Esophagus muscularis mucosa (tissue), 4 donors: ENCODE measurements at regions not wholly inside any gene's neighbourhood (a gene's known extent, or its start where the extent isn't known, plus 50 kb on each side); places are given as distances from the start of the nearest gene placed in this dataset.

Experiments
- DNase-seq: peaks from one replicate; pipeline ENCODE4 v3.0.0-alpha.2; 2017; ENCODE audit errors: extremely low spot score
- H3K27ac ChIP-seq, 4 donors: fragments of 200-600 bp; sonication (generic); replicated peaks in 1 of 4; 1 replicate in 3 of 4; 2 replicates in 1 of 4; pipeline ENCODE4 v1.5.1; 2016 to 2019; ENCODE audit warnings: mild to moderate bottlenecking in 1 of 4
- H3K27me3 ChIP-seq, 4 donors: fragments of 200-600 bp; sonication (generic); one replicate each; pipeline versions ENCODE4 v1.5.1 to v1.6.0; 2016 to 2019
- H3K36me3 ChIP-seq, 4 donors: fragments of 200-600 bp; sonication (generic); one replicate each; pipeline ENCODE4 v1.5.1; 2016 to 2019
- H3K4me1 ChIP-seq, 4 donors: fragments of 200-600 bp; sonication (generic); one replicate each; pipeline ENCODE4 v1.5.1; 2016 to 2019
- H3K4me3 ChIP-seq, 4 donors: fragments of 200-600 bp; sonication (generic); 1 replicate in 2 of 4; 2 replicates in 2 of 4; pipeline ENCODE4 v1.5.1; 2016 to 2019; ENCODE audit warnings: mild to moderate bottlenecking in 4 of 4, moderate library complexity in 1 of 4
- H3K9me3 ChIP-seq, 4 donors: fragments of 200-600 bp; sonication (generic); 1 replicate in 3 of 4; 2 replicates in 1 of 4; pipeline ENCODE4 v1.5.1; 2016 to 2019
- EP300 ChIP-seq: sonication (generic); formaldehyde crosslinking; IDR thresholded peaks from one replicate; pipeline ENCODE4 v1.6.1; 2017; ENCODE audit warnings: antibody characterized with exemption
- POLR2A ChIP-seq: fragments of 450-650 bp; IDR thresholded peaks from one replicate; pipeline ENCODE4 v1.6.1; 2017; ENCODE audit warnings: antibody characterized with exemption, moderate library complexity, mild to moderate bottlenecking, low read depth
- POLR2AphosphoS5 ChIP-seq, 2 donors: sonication (generic); formaldehyde crosslinking; IDR thresholded peaks; one replicate each; pipeline ENCODE4 v1.6.1; 2017; ENCODE audit warnings: antibody characterized with exemption in 2 of 2
- WGBS: methylation state at CpG from one replicate; pipeline ENCODE4 v1.1.5; 2018; 5-methylcytosine and 5-hydroxymethylcytosine counted together
- intact Hi-C: fragments of 100-400 bp; cut with DNase I; formaldehyde crosslinking; loops from one replicate; pipeline ENCODE4 v1.15.1; 2023
- TF ChIP-seq, protein P1 (sequence below), 3 experiments: fragments of 200-600 bp in 2 of 3; fragments of 450-650 bp in 1 of 3; sonication (generic) in 2 of 3; IDR thresholded peaks; one replicate each; pipeline ENCODE4 v1.5.1; 2017 to 2019; ENCODE audit warnings: antibody characterized with exemption in 3 of 3, mild to moderate bottlenecking in 2 of 3, moderate library complexity in 1 of 3

DNA sequence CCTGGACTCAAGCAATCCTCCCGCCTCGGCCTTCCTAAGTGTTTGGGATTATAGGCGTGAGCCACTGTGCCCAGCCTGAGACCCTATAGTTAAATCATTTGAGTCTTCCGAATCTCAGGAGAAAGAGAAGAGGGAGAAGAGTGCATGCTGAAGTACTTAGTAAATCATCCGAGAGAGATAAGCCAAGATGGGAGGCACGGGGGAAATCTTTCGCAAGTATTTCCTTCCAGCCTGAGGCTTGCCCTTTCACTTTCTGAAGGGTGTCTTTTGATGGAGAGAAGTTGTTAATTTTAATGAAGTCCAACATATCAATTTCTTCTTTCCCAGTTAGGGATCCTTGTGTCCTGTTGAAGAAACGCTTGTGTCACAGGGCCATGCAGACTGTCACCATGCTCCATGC is 97.1 kb upstream of the SLC6A6 start:
- intact Hi-C loops, result no loop called here
- TF ChIP-seq, protein P1, sequence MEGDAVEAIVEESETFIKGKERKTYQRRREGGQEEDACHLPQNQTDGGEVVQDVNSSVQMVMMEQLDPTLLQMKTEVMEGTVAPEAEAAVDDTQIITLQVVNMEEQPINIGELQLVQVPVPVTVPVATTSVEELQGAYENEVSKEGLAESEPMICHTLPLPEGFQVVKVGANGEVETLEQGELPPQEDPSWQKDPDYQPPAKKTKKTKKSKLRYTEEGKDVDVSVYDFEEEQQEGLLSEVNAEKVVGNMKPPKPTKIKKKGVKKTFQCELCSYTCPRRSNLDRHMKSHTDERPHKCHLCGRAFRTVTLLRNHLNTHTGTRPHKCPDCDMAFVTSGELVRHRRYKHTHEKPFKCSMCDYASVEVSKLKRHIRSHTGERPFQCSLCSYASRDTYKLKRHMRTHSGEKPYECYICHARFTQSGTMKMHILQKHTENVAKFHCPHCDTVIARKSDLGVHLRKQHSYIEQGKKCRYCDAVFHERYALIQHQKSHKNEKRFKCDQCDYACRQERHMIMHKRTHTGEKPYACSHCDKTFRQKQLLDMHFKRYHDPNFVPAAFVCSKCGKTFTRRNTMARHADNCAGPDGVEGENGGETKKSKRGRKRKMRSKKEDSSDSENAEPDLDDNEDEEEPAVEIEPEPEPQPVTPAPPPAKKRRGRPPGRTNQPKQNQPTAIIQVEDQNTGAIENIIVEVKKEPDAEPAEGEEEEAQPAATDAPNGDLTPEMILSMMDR (IDR thresholded peaks at IDR 0.05), result no peak
- no peak for TF ChIP-seq EP300
- TF ChIP-seq POLR2A, result no peak
- no peak for TF ChIP-seq POLR2AphosphoS5 (IDR thresholded peaks at IDR 0.05)
- Histone ChIP-seq H3K27ac (no peak overlapping the region), H3K4me1 (peaks cover 7 to 18% (median 13%) of the 10 kb centered on the region in 4 donors), H3K4me3 (no peak overlapping the region), H3K9me3 (no peaks in the 10 kb centered on the region), H3K36me3 (no peaks in the 10 kb centered on the region), H3K27me3 (peaks cover 0 to 11% (median 0%) of the 10 kb centered on the region in 4 donors)
- no peak for DNase-seq
- WGBS, result 82% methylated on average over 8 of the region's 8 CpGs

GRCh38 chr3:14306142-14306541 is 96.3 kb upstream of the SLC6A6 start:
- no peaks in the 10 kb centered on the region for H3K9me3 ChIP-seq
- intact Hi-C loops, result no loop called here
- TF ChIP-seq POLR2AphosphoS5 (IDR thresholded peaks at IDR 0.05), result no peak
- TF ChIP-seq, protein P1 (IDR thresholded peaks at IDR 0.05), result no peak
- no peak for TF ChIP-seq POLR2A
- TF ChIP-seq EP300, result no peak
- no peak overlapping the region for H3K27ac ChIP-seq
- H3K4me3 ChIP-seq, result no peak overlapping the region
- H3K27me3 ChIP-seq, result peaks cover 0 to 11% (median 0%) of the 10 kb centered on the region in 4 donors
- 91% methylated on average over 10 of the region's 10 CpGs for WGBS
- DNase-seq, result no peak
- no peaks in the 10 kb centered on the region for H3K36me3 ChIP-seq
- H3K4me1 ChIP-seq, result peaks cover 7 to 18% (median 13%) of the 10 kb centered on the region in 4 donors

DNA sequence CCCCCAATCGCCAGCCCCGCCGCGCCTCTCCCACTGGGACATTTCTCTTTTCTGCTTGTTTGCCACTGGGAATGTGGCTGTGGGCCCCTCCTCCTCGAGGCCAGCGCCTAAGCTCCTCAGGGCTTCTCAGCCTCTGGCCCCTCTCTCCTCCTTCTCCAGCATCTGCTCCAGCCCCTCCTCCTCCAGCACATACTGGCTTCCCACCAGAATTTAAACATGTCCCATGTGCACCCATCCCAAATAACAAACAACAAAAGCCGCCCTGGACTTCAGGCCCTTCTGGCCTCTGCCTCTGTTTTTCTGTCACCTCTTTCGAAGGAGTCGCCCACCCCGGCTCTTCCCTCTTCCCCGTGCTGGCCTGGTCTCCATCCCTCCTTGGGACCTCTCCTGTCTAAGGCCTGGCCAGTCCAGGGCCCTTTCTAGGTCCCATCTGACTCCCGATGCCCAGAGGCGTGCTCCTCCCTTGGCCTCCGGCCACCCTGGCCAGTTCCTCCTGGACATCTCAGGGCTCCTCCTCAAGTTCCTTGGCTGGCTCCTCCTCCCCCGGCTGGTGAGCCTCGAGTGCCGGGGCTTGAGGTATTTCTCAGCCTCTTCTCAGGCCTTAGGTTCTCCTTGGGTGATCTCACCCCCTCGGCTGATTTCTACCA is 94.6 kb upstream of the SLC6A6 start:
- Histone ChIP-seq H3K4me3 (no peak overlapping the region), H3K27ac (no peak overlapping the region), H3K36me3 (no peaks in the 10 kb centered on the region), H3K9me3 (no peaks in the 10 kb centered on the region), H3K27me3 (peaks cover 0 to 19% (median 0%) of the 10 kb centered on the region in 4 donors), H3K4me1 (peaks cover 7 to 18% (median 13%) of the 10 kb centered on the region in 4 donors)
- 86% methylated on average over 18 of the region's 18 CpGs for WGBS
- DNase-seq, result no peak
- TF ChIP-seq, protein P1 (IDR thresholded peaks at IDR 0.05), result no peak
- no peak for TF ChIP-seq POLR2AphosphoS5 (IDR thresholded peaks at IDR 0.05)
- no peak for TF ChIP-seq POLR2A
- no peak for TF ChIP-seq EP300
- intact Hi-C loops, result no loop called here

DNA sequence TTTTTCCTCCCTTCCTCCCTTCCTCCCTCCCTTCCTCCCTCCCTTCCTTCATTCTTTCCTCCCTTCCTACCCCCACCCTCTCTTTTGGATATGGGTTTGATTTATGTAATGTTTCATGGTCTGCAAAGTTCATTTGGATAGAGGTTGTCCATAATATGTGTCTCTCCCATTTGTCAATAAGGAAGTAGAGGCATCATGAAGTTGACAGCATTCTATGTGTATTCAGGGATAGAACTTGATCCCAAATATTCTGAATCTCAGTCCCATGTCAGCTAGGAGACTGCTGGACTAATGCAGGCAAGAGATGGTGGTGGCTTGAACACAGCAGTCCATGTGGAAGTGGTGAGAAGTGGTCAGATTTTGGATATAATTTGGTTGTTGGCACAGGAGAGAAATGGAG is 90.7 kb upstream of the SLC6A6 start:
- H3K27me3 ChIP-seq, result peaks cover 0 to 30% (median 0%) of the 10 kb centered on the region in 4 donors
- no peaks in the 10 kb centered on the region for H3K36me3 ChIP-seq
- H3K9me3 ChIP-seq, result no peaks in the 10 kb centered on the region
- H3K4me3 ChIP-seq, result no peak overlapping the region
- no peaks in the 10 kb centered on the region for H3K4me1 ChIP-seq
- TF ChIP-seq POLR2AphosphoS5 (IDR thresholded peaks at IDR 0.05) (no peak), EP300 (no peak), POLR2A (no peak)
- TF ChIP-seq, protein P1 (IDR thresholded peaks at IDR 0.05), result no peak
- no peak overlapping the region for H3K27ac ChIP-seq
- intact Hi-C loops, result no loop called here
- no peak for DNase-seq

DNA sequence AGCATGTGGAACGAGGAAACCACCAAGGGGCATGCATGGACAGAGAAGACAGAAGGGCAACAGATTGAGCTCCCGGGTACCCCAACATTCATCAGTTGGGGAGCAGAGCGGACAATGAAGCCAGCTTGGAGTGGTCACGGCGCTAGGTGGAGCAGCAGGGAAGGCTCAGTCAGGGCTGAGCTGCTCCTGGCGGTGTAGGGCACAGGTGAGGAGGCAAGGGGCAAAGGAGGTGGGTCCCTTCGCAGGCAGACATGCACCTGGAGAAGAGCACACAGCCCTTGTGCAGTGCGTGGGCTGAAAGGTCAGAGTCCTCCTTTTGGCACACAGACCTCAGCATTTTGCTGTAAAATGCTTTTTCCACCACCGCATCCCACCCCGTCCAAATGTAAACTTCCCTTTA is 90.0 kb upstream of the SLC6A6 start:
- WGBS, result 83% methylated on average over 10 of the region's 10 CpGs
- no peaks in the 10 kb centered on the region for H3K9me3 ChIP-seq
- no peaks in the 10 kb centered on the region for H3K36me3 ChIP-seq
- peaks cover 0 to 30% (median 0%) of the 10 kb centered on the region in 4 donors for H3K27me3 ChIP-seq
- TF ChIP-seq POLR2AphosphoS5 (IDR thresholded peaks at IDR 0.05) (no peak), EP300 (no peak), POLR2A (no peak)
- TF ChIP-seq, protein P1 (IDR thresholded peaks at IDR 0.05), result no peak
- H3K4me1 ChIP-seq, result no peaks in the 10 kb centered on the region
- no peak for DNase-seq
- H3K4me3 ChIP-seq, result no peak overlapping the region
- H3K27ac ChIP-seq, result no peak overlapping the region
- intact Hi-C loops, result no loop called here
